HEK293T (cell line): ENCODE measurements at regions not wholly inside any gene's neighbourhood (a gene's known extent, or its start where the extent isn't known, plus 50 kb on each side); places are given as distances from the start of the nearest gene placed in this dataset.

ENCODE experiments used
- FOXA1 ChIP-seq: fragments of 450-650 bp; IDR thresholded peaks from 2 replicates; pipeline ENCODE4 v1.6.1; 2016; ENCODE audit warnings: mild to moderate bottlenecking
- FOXK2 ChIP-seq: fragments of 450-650 bp; IDR thresholded peaks from 2 replicates; pipeline ENCODE4 v1.6.1; 2016; ENCODE audit warnings: mild to moderate bottlenecking

DNA sequence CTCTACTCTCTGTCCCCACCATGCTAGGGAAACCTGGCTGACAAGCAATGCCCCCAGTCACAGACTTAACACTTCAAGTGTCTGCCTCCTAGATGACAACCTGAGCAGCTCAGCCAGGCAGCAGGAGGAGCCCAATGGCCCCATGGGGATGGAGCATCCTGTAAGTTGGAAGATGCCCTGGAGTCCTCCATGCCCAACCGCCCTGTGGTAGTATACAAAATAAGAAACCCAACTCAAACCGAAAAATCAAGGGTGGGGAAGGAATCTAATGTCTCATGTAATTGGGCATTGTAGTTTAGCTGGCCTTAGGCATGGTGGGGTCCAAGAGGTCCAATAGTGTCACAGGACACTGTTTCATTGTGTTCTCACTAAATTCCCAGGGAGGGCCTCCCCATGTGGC lies 104.0 kb downstream of the AIPL1 start:
- no peak for TF ChIP-seq FOXA1
- no peak for TF ChIP-seq FOXK2
